Spleen (tissue), 11 donors: ENCODE measurements at regions not wholly inside any gene's neighbourhood (a gene's known extent, or its start where the extent isn't known, plus 50 kb on each side); places are given as distances from the start of the nearest gene placed in this dataset.

Experiments used
- DNase-seq: peaks from one replicate; pipeline ENCODE4 v3.0.0-alpha.2; 2020
- H3K27ac ChIP-seq, 8 donors: fragments of 200-600 bp; sonication (generic) in 7 of 8; 1 replicate in 4 of 8; 2 replicates in 4 of 8; pipeline versions ENCODE4 v1.5.0 to v1.8.0; 2016 to 2021; ENCODE audit warnings: inconsistent platforms in 4 of 8, mild to moderate bottlenecking in 4 of 8, moderate library complexity in 1 of 8
- H3K27me3 ChIP-seq, 7 donors: fragments of 200-600 bp; sonication (generic) in 6 of 7; replicated peaks in 1 of 7; 1 replicate in 4 of 7; 2 replicates in 3 of 7; pipeline versions ENCODE4 v1.5.0 to v1.8.0; 2016 to 2021; ENCODE audit warnings: inconsistent platforms in 3 of 7, mild to moderate bottlenecking in 1 of 7
- H3K36me3 ChIP-seq, 6 donors: fragments of 200-600 bp; sonication (generic) in 5 of 6; 1 replicate in 4 of 6; 2 replicates in 2 of 6; pipeline versions ENCODE4 v1.5.0 to v1.8.0; 2016 to 2021; ENCODE audit warnings: inconsistent platforms in 2 of 6
- H3K4me1 ChIP-seq, 6 donors: fragments of 200-600 bp; sonication (generic) in 5 of 6; 1 replicate in 3 of 6; 2 replicates in 3 of 6; pipeline versions ENCODE4 v1.5.0 to v1.8.0; 2016 to 2021; ENCODE audit warnings: inconsistent platforms in 3 of 6
- H3K4me3 ChIP-seq, 8 donors: fragments of 200-600 bp; sonication (generic) in 7 of 8; 1 replicate in 4 of 8; 2 replicates in 4 of 8; pipeline versions ENCODE4 v1.5.0 to v1.8.0; 2016 to 2021; ENCODE audit warnings: inconsistent platforms in 4 of 8, mild to moderate bottlenecking in 4 of 8, moderate library complexity in 2 of 8
- H3K9me3 ChIP-seq, 8 donors: fragments of 200-600 bp; sonication (generic) in 7 of 8; 1 replicate in 4 of 8; 2 replicates in 4 of 8; pipeline versions ENCODE4 v1.5.0 to v1.8.0; 2016 to 2021; ENCODE audit warnings: inconsistent platforms in 4 of 8
- CTCF ChIP-seq, 11 experiments: fragments of 200-600 bp in 7 of 11; fragments of 450-650 bp in 4 of 11; sonication (generic) in 4 of 11; IDR thresholded peaks in 8 of 11; conservative IDR thresholded peaks in 3 of 11; 1 replicate in 7 of 11; 2 replicates in 4 of 11; pipeline versions ENCODE4 v1.4.0 to v1.8.0; 2016 to 2021; ENCODE audit warnings: antibody characterized with exemption in 11 of 11, inconsistent platforms in 4 of 11, mild to moderate bottlenecking in 1 of 11
- POLR2A ChIP-seq, 3 donors: fragments of 450-650 bp; IDR thresholded peaks; one replicate each; pipeline ENCODE4 v1.5.1; 2017; ENCODE audit warnings: antibody characterized with exemption in 3 of 3, mild to moderate bottlenecking in 1 of 3
- POLR2AphosphoS5 ChIP-seq, 3 donors: sonication (generic); formaldehyde crosslinking; IDR thresholded peaks; one replicate each; pipeline ENCODE4 v1.5.1; 2017; ENCODE audit warnings: antibody characterized with exemption in 3 of 3
- WGBS, 5 donors: extraction: QIAGEN DNeasy Blood & Tissue Kit in 3 of 5; methylation state at CpG; one replicate each; pipeline versions ENCODE4 v1.1.5 to v1.1.7; 2013 to 2018; 5-methylcytosine and 5-hydroxymethylcytosine counted together
- intact Hi-C: fragments of 100-400 bp; cut with DNase I; formaldehyde crosslinking; loops from one replicate; pipeline ENCODE4 v1.15.0; 2023; ENCODE audit warnings: low total_unique reads
- donor health status: healthy with polysubstance abuse.
- donor health status: DM: no; HTN: no; CAD: no; lungs with moderate emphysema.
- donor health status: DM: no; HTN: no; CAD: no.
- donor health status: Bipolar disorder and iron deficiency.
- donor health status: healthy.
- donor health status: DM: no; HTN: no; CAD: no.
- donor health status: DM: yes; HTN: yes; CAD: no.

GRCh38 chr3:22334996-22335395 is 584.0 kb upstream of the ZNF385D start:
- TF ChIP-seq CTCF (IDR thresholded peaks at IDR 0.05 in 8 of 11, conservative IDR thresholded peaks at IDR 0.05 in 3 of 11) (no peak), POLR2A (IDR thresholded peaks at IDR 0.05) (no peak), POLR2AphosphoS5 (IDR thresholded peaks at IDR 0.05) (no peak)
- Histone ChIP-seq H3K9me3 (peaks cover 0 to 3% (median 0%) of the 10 kb centered on the region in 8 donors), H3K36me3 (no peaks in the 10 kb centered on the region), H3K4me1 (no peaks in the 10 kb centered on the region), H3K4me3 (no peak overlapping the region), H3K27me3 (no peaks in the 10 kb centered on the region), H3K27ac (no peak overlapping the region)
- 56 to 92% (median 82%) methylated on average over 1 of the region's 1 CpG for WGBS, 5 donors
- intact Hi-C loops: no loop called here
- DNase-seq: no peak

- Histone ChIP-seq H3K27ac (no peak overlapping the region), H3K27me3 (no peaks in the 10 kb centered on the region), H3K4me3 (no peak overlapping the region), H3K9me3 (no peaks in the 10 kb centered on the region), H3K4me1 (no peaks in the 10 kb centered on the region), H3K36me3 (no peaks in the 10 kb centered on the region)
- WGBS, 5 donors: 50 to 70% (median 63%) methylated on average over 3 of the region's 3 CpGs
- intact Hi-C loops: no loop called here
- no peak for DNase-seq
- no peak for TF ChIP-seq POLR2A (IDR thresholded peaks at IDR 0.05)
- no peak for TF ChIP-seq POLR2AphosphoS5 (IDR thresholded peaks at IDR 0.05)
- TF ChIP-seq CTCF (IDR thresholded peaks at IDR 0.05 in 8 of 11, conservative IDR thresholded peaks at IDR 0.05 in 3 of 11): no peak
Observed at GRCh38 chr3:22349215-22349851, 598.3 kb upstream of the ZNF385D start.

- DNase-seq: no peak
- no peaks in the 10 kb centered on the region for H3K4me1 ChIP-seq
- H3K27ac ChIP-seq: no peak overlapping the region
- no peak overlapping the region for H3K4me3 ChIP-seq
- no peak for TF ChIP-seq POLR2AphosphoS5 (IDR thresholded peaks at IDR 0.05)
- TF ChIP-seq CTCF (IDR thresholded peaks at IDR 0.05 in 8 of 11, conservative IDR thresholded peaks at IDR 0.05 in 3 of 11): no peak
- TF ChIP-seq POLR2A (IDR thresholded peaks at IDR 0.05): no peak
- no peaks in the 10 kb centered on the region for H3K27me3 ChIP-seq
- no peaks in the 10 kb centered on the region for H3K9me3 ChIP-seq
- intact Hi-C loops: no loop called here
- no peaks in the 10 kb centered on the region for H3K36me3 ChIP-seq
- 59 to 84% (median 71%) methylated on average over 3 of the region's 3 CpGs for WGBS, 5 donors
Observed at GRCh38 chr3:22351806-22352205, 600.8 kb upstream of the ZNF385D start.

- intact Hi-C loops: no loop called here
- Histone ChIP-seq H3K4me3 (no peak overlapping the region), H3K9me3 (no peaks in the 10 kb centered on the region), H3K36me3 (no peaks in the 10 kb centered on the region), H3K27me3 (no peaks in the 10 kb centered on the region), H3K4me1 (no peaks in the 10 kb centered on the region), H3K27ac (no peak overlapping the region)
- no peak for DNase-seq
- WGBS, 5 donors: 67 to 100% (median 82%) methylated on average over 1 of the region's 1 CpG
- TF ChIP-seq POLR2AphosphoS5 (IDR thresholded peaks at IDR 0.05) (no peak), CTCF (IDR thresholded peaks at IDR 0.05 in 8 of 11, conservative IDR thresholded peaks at IDR 0.05 in 3 of 11) (no peak), POLR2A (IDR thresholded peaks at IDR 0.05) (no peak)
Observed at GRCh38 chr3:22353126-22353525, 602.1 kb upstream of the ZNF385D start.
